Stimulated activated CD8-positive, alpha-beta memory T cell treated with anti-CD3 and anti-CD28 coated beads, Interleukin-7, amount 100 ng/mL, for 24 hours (primary cell): ENCODE measurements at regions not wholly inside any gene's neighbourhood (a gene's known extent, or its start where the extent isn't known, plus 50 kb on each side); places are given as distances from the start of the nearest gene placed in this dataset.
"Not testable (repeated sequence)": the region's sequence is repeated elsewhere in the genome, so short reads cannot be mapped to it uniquely, and the experiment has no call there.

Experiments
- DNase-seq: peaks from one replicate; pipeline ENCODE4 v3.0.0-alpha.2; 2020; ENCODE audit warnings: low read depth

DNA sequence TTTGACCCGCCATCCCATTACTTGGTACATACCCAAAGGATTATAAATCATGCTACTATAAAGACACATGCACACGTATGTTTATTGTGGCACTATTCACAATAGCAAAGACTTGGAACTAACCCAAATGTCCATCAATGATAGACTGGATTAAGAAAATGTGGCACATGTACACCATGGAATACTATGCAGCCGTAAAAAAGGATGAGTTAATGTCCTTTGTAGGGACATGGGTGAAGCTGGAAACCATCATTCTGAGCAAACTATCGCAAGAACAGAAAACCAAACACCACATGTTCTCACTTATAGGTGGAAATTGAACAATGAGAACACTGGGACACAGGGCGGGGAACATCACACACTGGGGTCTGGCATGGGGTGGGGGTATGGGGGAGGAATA, 57.1 kb upstream of the GMDS start:
- not testable (repeated sequence) for DNase-seq

GRCh38 chr6:2296781-2297180, 51.4 kb upstream of the GMDS start:
- DNase-seq, result no peak
